ENCODE measurements at regions not wholly inside any gene's neighbourhood (a gene's known extent, or its start where the extent isn't known, plus 50 kb on each side); places are given as distances from the start of the nearest gene placed in this dataset.

DNA sequence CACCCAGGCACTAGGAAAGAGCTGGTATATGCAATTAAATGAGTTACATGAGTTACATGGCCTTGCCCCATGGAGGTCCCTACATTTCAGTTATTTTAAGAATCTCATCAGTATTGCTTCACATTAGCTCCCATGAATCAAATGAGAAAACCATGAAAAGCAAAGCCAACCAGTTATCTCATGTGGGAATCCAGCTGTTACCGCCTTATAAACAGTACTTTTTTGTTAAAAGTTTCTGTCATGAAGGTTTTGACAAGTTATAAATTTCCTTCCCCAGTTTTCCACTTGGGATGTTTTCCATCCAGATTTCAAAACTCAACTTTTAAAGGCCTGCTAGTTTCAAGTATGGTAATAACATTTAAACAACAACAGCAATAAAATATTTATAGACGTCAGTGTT is 544.8 kb downstream of the NUF2 start:
- TF ChIP-seq FOXM1 (IDR thresholded peaks at IDR 0.05; ENCODE audit: borderline replicate concordance, low read depth) (no peak), TAF1 (IDR thresholded peaks at IDR 0.05; ENCODE audit: low read depth) (no peak), CREB1 (IDR thresholded peaks at IDR 0.05; ENCODE audit: low read depth) (no peak)
- TF ChIP-seq, protein P1, sequence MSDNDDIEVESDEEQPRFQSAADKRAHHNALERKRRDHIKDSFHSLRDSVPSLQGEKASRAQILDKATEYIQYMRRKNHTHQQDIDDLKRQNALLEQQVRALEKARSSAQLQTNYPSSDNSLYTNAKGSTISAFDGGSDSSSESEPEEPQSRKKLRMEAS (IDR thresholded peaks at IDR 0.05) = no peak
